HCT116 (cell line): ENCODE measurements at regions not wholly inside any gene's neighbourhood (a gene's known extent, or its start where the extent isn't known, plus 50 kb on each side); places are given as distances from the start of the nearest gene placed in this dataset.

Experiments
- ATAC-seq: fragments of 200-7000 bp; cut with Tn5 transposase; 2 replicates; pipeline ENCODE4 v1.9.1; 2020; ENCODE audit warnings: mild to moderate bottlenecking, moderate library complexity
- BruUV-seq: library from RNA; stranded (reverse); fragments of 400-500 nt; replicated peaks from 2 replicates; lab custom pipeline; 2021; lab: Mats Ljungman, UMichigan
- CTCF ChIA-PET: fragments of 300-600 bp; sonication (Branson Sonifier 250); formaldehyde crosslinking; loops from one replicate; lab custom pipeline; 2021; ENCODE audit warnings: antibody characterized with exemption; lab: Charles Lee
- POLR2A ChIA-PET: fragments of 300-600, 350-600 bp; sonication (Branson Sonifier 250); formaldehyde crosslinking; loops from one replicate; lab custom pipeline; 2021; ENCODE audit warnings: antibody characterized with exemption; lab: Charles Lee
- RAD21 ChIA-PET, 2 experiments: fragments of 300-600 bp; sonication (Branson Sonifier 250); formaldehyde crosslinking; loops; one replicate each; lab custom pipeline; 2023; ENCODE audit warnings: low total read pairs in 2 of 2; ENCODE audit not compliant: uncharacterized antibody in 2 of 2, unreplicated experiment in 2 of 2, low non-redundant PET in 1 of 2; lab: Charles Lee
- DNase-seq: peaks from one replicate; pipeline ENCODE4 v3.0.0-alpha.2; 2010; ENCODE audit warnings: low read depth, low spot score
- H2AFZ ChIP-seq: fragments of 200-600 bp; shearing (Covaris generic), sonication (generic); 2 replicates; pipeline ENCODE4 v1.6.1; 2017; ENCODE audit warnings: low read depth, mixed run types, mixed read lengths, antibody characterized with exemption, low read length; ENCODE audit not compliant: poor library complexity, severe bottlenecking
- H3K27ac ChIP-seq: 2 replicates; pipeline ENCODE4 v1.5.1; 2012; ENCODE audit warnings: low read depth, low read length
- H3K27me3 ChIP-seq: fragments of 200-600 bp; sonication (generic); 2 replicates; pipeline ENCODE4 v1.6.1; 2016; ENCODE audit warnings: mixed run types, low read length, mixed read lengths; ENCODE audit not compliant: insufficient read depth
- H3K36me3 ChIP-seq, 2 experiments: fragments of 200-500 bp in 1 of 2; fragments of 200-600 bp in 1 of 2; sonication (Bioruptor generic) in 1 of 2; sonication (generic) in 1 of 2; 2 replicates each; pipeline versions ENCODE4 v1.5.1 to v1.6.1; 2014 to 2016; ENCODE audit warnings: low read length in 2 of 2, inconsistent platforms in 1 of 2, mixed read lengths in 1 of 2, mixed run types in 1 of 2; ENCODE audit not compliant: insufficient read depth in 2 of 2, control insufficient read depth in 1 of 2
- H3K4me1 ChIP-seq, 2 experiments: fragments of 200-600 bp in 1 of 2; sonication (generic) in 1 of 2; 2 replicates each; pipeline versions ENCODE4 v1.5.1 to v1.6.1; 2012 to 2017; ENCODE audit warnings: low read length in 2 of 2, inconsistent platforms in 1 of 2, mild to moderate bottlenecking in 1 of 2, mixed read lengths in 1 of 2, mixed run types in 1 of 2, moderate library complexity in 1 of 2; ENCODE audit not compliant: insufficient read depth in 2 of 2, control insufficient read depth in 1 of 2
- H3K4me2 ChIP-seq: fragments of 200-600 bp; sonication (generic); 2 replicates; pipeline ENCODE4 v1.6.1; 2017; ENCODE audit warnings: mixed run types, low read length, mixed read lengths
- H3K4me3 ChIP-seq, 2 experiments: fragments of 200-600 bp in 1 of 2; sonication (generic) in 1 of 2; replicated peaks in 1 of 2; 2 replicates each; pipeline ENCODE4 v1.5.1; 2011 to 2016; ENCODE audit warnings: low read length in 2 of 2, control low read depth in 1 of 2, low read depth in 1 of 2, mild to moderate bottlenecking in 1 of 2, mixed read lengths in 1 of 2, mixed run types in 1 of 2
- H3K79me2 ChIP-seq: fragments of 200-600 bp; sonication (generic); 2 replicates; pipeline ENCODE4 v1.6.1; 2017; ENCODE audit warnings: mild to moderate bottlenecking, mixed run types, low read length, moderate library complexity, mixed read lengths; ENCODE audit not compliant: insufficient read depth
- H3K9ac ChIP-seq: fragments of 200-600 bp; sonication (generic); 2 replicates; pipeline ENCODE4 v1.6.1; 2016; ENCODE audit warnings: low read length, mixed read lengths
- H3K9me2 ChIP-seq: fragments of 200-600 bp; sonication (generic), shearing (Covaris generic); 2 replicates; pipeline ENCODE4 v1.6.1; 2017; ENCODE audit warnings: mixed run types, mild to moderate bottlenecking, moderate library complexity; ENCODE audit not compliant: insufficient read depth
- H3K9me3 ChIP-seq, 2 experiments: fragments of 200-500 bp in 1 of 2; fragments of 200-600 bp in 1 of 2; sonication (Bioruptor generic) in 1 of 2; sonication (generic) in 1 of 2; 2 replicates each; pipeline ENCODE4 v1.6.1; 2014 to 2017; ENCODE audit warnings: low read length in 2 of 2, mixed read lengths in 2 of 2, inconsistent platforms in 1 of 2, low read depth in 1 of 2, mild to moderate bottlenecking in 1 of 2, mixed run types in 1 of 2, moderate library complexity in 1 of 2; ENCODE audit not compliant: control insufficient read depth in 1 of 2, insufficient read depth in 1 of 2
- H4K20me1 ChIP-seq: fragments of 200-600 bp; sonication (generic), shearing (Covaris generic); 2 replicates; pipeline ENCODE4 v1.6.1; 2017; ENCODE audit warnings: mixed run types, mild to moderate bottlenecking, moderate library complexity; ENCODE audit not compliant: insufficient read depth
- CBX3 ChIP-seq: IDR thresholded peaks from 2 replicates; pipeline ENCODE4 v1.6.1; 2012; ENCODE audit warnings: low read depth
- CTCF ChIP-seq, 3 experiments: fragments of 200-600 bp in 1 of 3; sonication (generic) in 1 of 3; IDR thresholded peaks in 2 of 3; conservative IDR thresholded peaks in 1 of 3; 2 replicates each; pipeline ENCODE4 v1.5.1; 2012 to 2017; ENCODE audit warnings: low read depth in 2 of 3, low read length in 2 of 3, antibody characterized with exemption in 1 of 3, borderline replicate concordance in 1 of 3, control low read depth in 1 of 3, mild to moderate bottlenecking in 1 of 3, mixed read lengths in 1 of 3, mixed run types in 1 of 3, moderate library complexity in 1 of 3; ENCODE audit not compliant: insufficient read depth in 1 of 3
- EGR1 ChIP-seq: IDR thresholded peaks from 2 replicates; pipeline ENCODE4 v1.6.1; 2012; ENCODE audit warnings: low read depth
- ELF1 ChIP-seq: IDR thresholded peaks from 2 replicates; pipeline ENCODE4 v1.6.1; 2012; ENCODE audit warnings: low read depth, borderline replicate concordance
- EZH2 ChIP-seq: fragments of 200-600 bp; sonication (generic); IDR thresholded peaks from 2 replicates; pipeline ENCODE4 v1.6.1; 2017; ENCODE audit warnings: antibody characterized with exemption, mixed run types
- EZH2phosphoT487 ChIP-seq: fragments of 200-600 bp; IDR thresholded peaks from 2 replicates; pipeline ENCODE4 v1.6.1; 2018; ENCODE audit warnings: antibody characterized with exemption, borderline replicate concordance
- FOSL1 ChIP-seq: IDR thresholded peaks from 2 replicates; pipeline ENCODE4 v1.6.1; 2012; ENCODE audit warnings: low read depth
- JUND ChIP-seq: IDR thresholded peaks from 2 replicates; pipeline ENCODE4 v1.6.1; 2012
- MAX ChIP-seq: IDR thresholded peaks from 2 replicates; pipeline ENCODE4 v1.6.1; 2012
- POLR2A ChIP-seq: IDR thresholded peaks from 2 replicates; pipeline ENCODE4 v1.7.0; 2011; ENCODE audit warnings: borderline replicate concordance; ENCODE audit not compliant: insufficient read depth, insufficient read length; ENCODE audit errors: extremely low read depth
- POLR2AphosphoS5 ChIP-seq: IDR thresholded peaks from 2 replicates; pipeline ENCODE4 v1.6.1; 2011; ENCODE audit warnings: mild to moderate bottlenecking, low read depth, low read length, moderate library complexity
- RAD21 ChIP-seq: IDR thresholded peaks from 2 replicates; pipeline ENCODE4 v1.6.1; 2012; ENCODE audit warnings: low read depth, mild to moderate bottlenecking
- SIN3A ChIP-seq: IDR thresholded peaks from 2 replicates; pipeline ENCODE4 v1.6.1; 2012; ENCODE audit warnings: low read depth
- SP1 ChIP-seq: IDR thresholded peaks from 2 replicates; pipeline ENCODE4 v1.6.1; 2012; ENCODE audit warnings: low read depth
- SRF ChIP-seq: IDR thresholded peaks from 2 replicates; pipeline ENCODE4 v1.6.1; 2012; ENCODE audit warnings: low read depth
- TCF7L2 ChIP-seq: IDR thresholded peaks from 2 replicates; pipeline ENCODE4 v1.7.0; 2011; ENCODE audit warnings: borderline replicate concordance, inconsistent platforms; ENCODE audit not compliant: insufficient read depth, insufficient read length; ENCODE audit errors: extremely low read depth
- ZNF274 ChIP-seq: fragments of 200-500 bp; sonication (Bioruptor generic); IDR thresholded peaks from 2 replicates; pipeline ENCODE4 v1.6.1; 2014; ENCODE audit warnings: mild to moderate bottlenecking, low read depth, low read length, inconsistent platforms
- intact Hi-C: fragments of 100-400 bp; cut with micrococcal nuclease; formaldehyde crosslinking; loops from 2 replicates; pipeline ENCODE4 v1.10.0; 2022

- intact Hi-C loops: no loop called here
- ChIA-PET RAD21 (no interaction called here), POLR2A (no interaction called here), CTCF (no interaction called here)
- Histone ChIP-seq H3K36me3 (no peaks in the 10 kb centered on the region), H3K27me3 (no peaks in the 10 kb centered on the region), H3K27ac (no peak overlapping the region), H4K20me1 (no peaks in the 10 kb centered on the region), H3K4me2 (no peak overlapping the region), H3K9me3 (peaks cover 12 to 21% of the 10 kb centered on the region in 2 experiments; a peak in 3 of 4 replicates), H3K4me1 (no peaks in the 10 kb centered on the region), H3K79me2 (no peaks in the 10 kb centered on the region), H3K9ac (no peak overlapping the region), H3K4me3 (no peak overlapping the region), H3K9me2 (no peaks in the 10 kb centered on the region), H2AFZ (no peak overlapping the region)
- TF ChIP-seq TCF7L2 (no peak), SRF (no peak), RAD21 (no peak), POLR2AphosphoS5 (no peak), ELF1 (no peak), JUND (no peak), MAX (no peak), EGR1 (no peak), CTCF (IDR thresholded peaks at IDR 0.05 in 2 of 3, conservative IDR thresholded peaks at IDR 0.05 in 1 of 3; ENCODE audit: borderline replicate concordance in 1 of 3, insufficient read depth in 1 of 3, low read depth in 2 of 3, low read length in 2 of 3) (no peak), FOSL1 (no peak), ZNF274 (no peak), POLR2A (no peak), SP1 (no peak), EZH2 (no peak), SIN3A (no peak), EZH2phosphoT487 (no peak), CBX3 (no peak)
- no TSS peak for BruUV-seq
- no peak for ATAC-seq
- no peak for DNase-seq
Observed at GRCh38 chr13:54347531-54347930, 1318.9 kb downstream of the OLFM4 start.
